Hepatocyte (in vitro differentiated cells): ENCODE measurements at regions not wholly inside any gene's neighbourhood (a gene's known extent, or its start where the extent isn't known, plus 50 kb on each side); places are given as distances from the start of the nearest gene placed in this dataset.
A peak's percentile ranks its signal among the peaks of the same experiment; 100 is the strongest.

Experiments used
- DNase-seq: peaks from one replicate; pipeline ENCODE4 v3.0.0-alpha.2; 2016; ENCODE audit warnings: low spot score
- H2AFZ ChIP-seq: fragments of 200-600 bp; sonication (generic); 2 replicates; pipeline ENCODE4 v1.6.0; 2016; ENCODE audit warnings: antibody characterized with exemption, mild to moderate bottlenecking
- H3K27ac ChIP-seq: fragments of 200-600 bp; sonication (generic); 2 replicates; pipeline ENCODE4 v1.5.1; 2016; ENCODE audit warnings: mild to moderate bottlenecking
- H3K27me3 ChIP-seq: fragments of 200-600 bp; sonication (generic); 2 replicates; pipeline ENCODE4 v1.6.1; 2016
- H3K36me3 ChIP-seq: fragments of 200-600 bp; sonication (generic); replicated peaks from 2 replicates; pipeline ENCODE4 v1.5.1; 2016; ENCODE audit warnings: low read depth; ENCODE audit not compliant: insufficient read depth
- H3K4me1 ChIP-seq: fragments of 200-600 bp; sonication (generic); 2 replicates; pipeline ENCODE4 v1.5.1; 2016; ENCODE audit warnings: mild to moderate bottlenecking, moderate library complexity; ENCODE audit not compliant: insufficient read depth
- H3K4me2 ChIP-seq: fragments of 200-600 bp; sonication (generic); 2 replicates; pipeline ENCODE4 v1.6.0; 2016
- H3K4me3 ChIP-seq: fragments of 200-600 bp; sonication (generic); 2 replicates; pipeline ENCODE4 v1.5.1; 2016; ENCODE audit warnings: mild to moderate bottlenecking
- H3K79me2 ChIP-seq: fragments of 200-600 bp; sonication (generic); 2 replicates; pipeline ENCODE4 v1.6.0; 2017; ENCODE audit warnings: mild to moderate bottlenecking
- H3K9me2 ChIP-seq: fragments of 200-600 bp; sonication (generic); replicated peaks from 2 replicates; pipeline ENCODE4 v1.6.0; 2017; ENCODE audit warnings: mild to moderate bottlenecking; ENCODE audit not compliant: insufficient read depth
- H3K9me3 ChIP-seq: fragments of 200-600 bp; sonication (generic); 2 replicates; pipeline ENCODE4 v1.5.1; 2016; ENCODE audit warnings: low read depth, mild to moderate bottlenecking
- H4K20me1 ChIP-seq: fragments of 200-600 bp; sonication (generic); 2 replicates; pipeline ENCODE4 v1.6.0; 2016; ENCODE audit warnings: mild to moderate bottlenecking; ENCODE audit not compliant: insufficient read depth, poor library complexity, severe bottlenecking
- EZH2 ChIP-seq: fragments of 200-600 bp; sonication (generic); IDR thresholded peaks from 2 replicates; pipeline ENCODE4 v1.6.1; 2016; ENCODE audit warnings: antibody characterized with exemption, mild to moderate bottlenecking, borderline replicate concordance
- EZH2phosphoT487 ChIP-seq: fragments of 200-600 bp; sonication (generic); IDR thresholded peaks from one replicate; pipeline ENCODE4 v1.6.1; 2018; ENCODE audit warnings: antibody characterized with exemption, mild to moderate bottlenecking, low read depth, moderate library complexity; ENCODE audit not compliant: unreplicated experiment, severe bottlenecking
- WGBS: methylation state at CpG from one replicate; pipeline ENCODE4 v1.1.6; 2016; ENCODE audit warnings: low lambda C conversion rate; ENCODE audit errors: missing lambda C conversion rate; 5-methylcytosine and 5-hydroxymethylcytosine counted together
- TF ChIP-seq, protein P1 (sequence below): fragments of 200-600 bp; sonication (generic); IDR thresholded peaks from 2 replicates; pipeline ENCODE4 v1.5.1; 2016; ENCODE audit warnings: antibody characterized with exemption, mild to moderate bottlenecking; ENCODE audit not compliant: poor library complexity

DNA sequence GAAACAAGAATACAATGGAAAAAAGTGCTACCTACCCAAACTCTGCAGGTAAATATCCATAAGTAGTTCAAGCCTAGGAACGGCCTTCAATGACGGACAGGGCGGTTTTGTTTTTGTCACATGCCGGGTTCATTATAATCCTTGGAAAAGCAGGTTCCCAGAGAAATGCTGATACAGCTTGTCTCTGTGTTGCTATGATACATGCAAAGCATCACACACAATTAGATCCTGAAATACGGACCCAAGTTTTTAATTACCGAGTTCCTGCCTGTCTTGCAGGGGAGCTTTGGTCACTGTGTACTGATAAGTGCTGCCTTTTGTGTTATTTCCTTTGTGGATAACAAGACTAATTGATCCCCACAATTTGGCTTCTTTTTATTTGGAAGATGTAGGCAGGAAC is 217.4 kb downstream of the HAPSTR1 start:
- WGBS: 64% methylated on average over 6 of the region's 6 CpGs
- Histone ChIP-seq H3K9me2 (no peaks in the 10 kb centered on the region), H3K4me2 (peak overlapping the region; percentile 52), H2AFZ (no peak overlapping the region), H3K27ac (peak overlapping the region; percentile 64), H3K79me2 (no peaks in the 10 kb centered on the region), H3K9me3 (no peaks in the 10 kb centered on the region), H3K4me1 (peaks cover 11% of the 10 kb centered on the region), H4K20me1 (no peaks in the 10 kb centered on the region), H3K36me3 (no peaks in the 10 kb centered on the region), H3K4me3 (no peak overlapping the region), H3K27me3 (no peaks in the 10 kb centered on the region)
- TF ChIP-seq, protein P1, sequence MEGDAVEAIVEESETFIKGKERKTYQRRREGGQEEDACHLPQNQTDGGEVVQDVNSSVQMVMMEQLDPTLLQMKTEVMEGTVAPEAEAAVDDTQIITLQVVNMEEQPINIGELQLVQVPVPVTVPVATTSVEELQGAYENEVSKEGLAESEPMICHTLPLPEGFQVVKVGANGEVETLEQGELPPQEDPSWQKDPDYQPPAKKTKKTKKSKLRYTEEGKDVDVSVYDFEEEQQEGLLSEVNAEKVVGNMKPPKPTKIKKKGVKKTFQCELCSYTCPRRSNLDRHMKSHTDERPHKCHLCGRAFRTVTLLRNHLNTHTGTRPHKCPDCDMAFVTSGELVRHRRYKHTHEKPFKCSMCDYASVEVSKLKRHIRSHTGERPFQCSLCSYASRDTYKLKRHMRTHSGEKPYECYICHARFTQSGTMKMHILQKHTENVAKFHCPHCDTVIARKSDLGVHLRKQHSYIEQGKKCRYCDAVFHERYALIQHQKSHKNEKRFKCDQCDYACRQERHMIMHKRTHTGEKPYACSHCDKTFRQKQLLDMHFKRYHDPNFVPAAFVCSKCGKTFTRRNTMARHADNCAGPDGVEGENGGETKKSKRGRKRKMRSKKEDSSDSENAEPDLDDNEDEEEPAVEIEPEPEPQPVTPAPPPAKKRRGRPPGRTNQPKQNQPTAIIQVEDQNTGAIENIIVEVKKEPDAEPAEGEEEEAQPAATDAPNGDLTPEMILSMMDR: no peak
- TF ChIP-seq EZH2 (no peak), EZH2phosphoT487 (no peak)
- DNase-seq: peak; percentile 16

DNA sequence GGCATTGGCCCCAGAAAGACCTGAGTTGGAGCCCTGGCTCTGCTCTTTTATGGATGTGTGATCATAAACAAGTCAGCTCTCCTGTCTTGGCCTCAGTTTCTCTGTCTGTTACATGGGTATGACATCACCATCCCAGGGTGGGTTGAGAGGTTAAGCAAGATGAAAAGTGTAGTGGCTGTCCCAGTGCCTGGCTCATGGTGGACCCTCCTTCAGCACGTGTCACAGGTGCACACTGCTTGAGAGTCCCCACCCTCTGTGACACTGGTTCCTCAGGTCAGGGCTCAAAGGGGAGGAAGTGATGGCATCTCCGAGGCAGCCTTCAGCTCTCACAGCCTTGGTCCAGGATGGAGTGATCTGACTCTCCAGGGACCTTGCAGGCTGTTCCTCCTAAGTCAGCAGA is 218.4 kb downstream of the HAPSTR1 start:
- H3K9me3 ChIP-seq: no peaks in the 10 kb centered on the region
- H3K4me1 ChIP-seq: peaks cover 11% of the 10 kb centered on the region
- TF ChIP-seq, protein P1: no peak
- TF ChIP-seq EZH2phosphoT487: no peak
- TF ChIP-seq EZH2: no peak
- H4K20me1 ChIP-seq: no peaks in the 10 kb centered on the region
- DNase-seq: no peak
- H2AFZ ChIP-seq: no peak overlapping the region
- no peaks in the 10 kb centered on the region for H3K9me2 ChIP-seq
- H3K36me3 ChIP-seq: no peaks in the 10 kb centered on the region
- WGBS: 88% methylated on average over 2 of the region's 2 CpGs
- no peaks in the 10 kb centered on the region for H3K79me2 ChIP-seq
- H3K4me3 ChIP-seq: no peak overlapping the region
- no peaks in the 10 kb centered on the region for H3K27me3 ChIP-seq
- no peak overlapping the region for H3K27ac ChIP-seq
- H3K4me2 ChIP-seq: no peak overlapping the region

DNA sequence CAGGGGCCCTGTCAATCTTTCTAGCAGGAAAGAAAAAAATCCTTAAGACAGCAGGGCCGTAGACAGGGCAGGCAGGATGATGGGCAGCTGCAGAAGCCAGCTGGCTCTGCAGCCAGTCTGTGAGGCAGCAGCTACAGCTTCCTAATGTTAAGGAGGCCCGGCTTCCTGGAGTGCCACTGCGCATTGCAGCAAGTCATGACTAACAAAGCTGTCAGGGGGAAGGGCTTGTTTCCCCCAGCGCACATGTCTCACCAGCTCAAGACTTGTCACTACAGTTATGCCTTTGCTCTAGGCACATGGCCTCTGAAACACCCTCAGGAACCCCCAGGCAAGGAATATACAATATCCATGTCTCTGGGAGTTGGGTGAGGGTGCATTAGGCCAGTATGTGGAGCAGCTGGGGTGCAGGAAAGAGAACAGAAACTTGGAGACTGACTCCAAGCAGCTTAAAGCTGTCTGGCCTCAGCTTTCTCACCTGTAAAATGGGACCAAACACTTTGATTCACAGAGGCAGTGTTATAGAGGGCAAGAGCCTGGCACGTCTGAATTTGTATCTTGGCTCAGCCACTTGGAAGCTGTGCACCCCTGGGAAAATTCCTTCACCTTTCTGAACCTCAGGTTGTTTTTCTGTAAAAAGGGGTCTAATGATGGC is 220.0 kb downstream of the HAPSTR1 start:
- H3K9me3 ChIP-seq: no peaks in the 10 kb centered on the region
- WGBS: 48% methylated on average over 5 of the region's 5 CpGs
- peak; percentile 29 for DNase-seq
- no peak overlapping the region for H3K4me2 ChIP-seq
- H3K4me1 ChIP-seq: peaks cover 11% of the 10 kb centered on the region
- no peak overlapping the region for H3K4me3 ChIP-seq
- no peak overlapping the region for H2AFZ ChIP-seq
- no peaks in the 10 kb centered on the region for H3K9me2 ChIP-seq
- H3K36me3 ChIP-seq: no peaks in the 10 kb centered on the region
- no peaks in the 10 kb centered on the region for H3K27me3 ChIP-seq
- no peak for TF ChIP-seq EZH2
- TF ChIP-seq, protein P1: no peak
- TF ChIP-seq EZH2phosphoT487: no peak
- no peak overlapping the region for H3K27ac ChIP-seq
- no peaks in the 10 kb centered on the region for H4K20me1 ChIP-seq
- H3K79me2 ChIP-seq: no peaks in the 10 kb centered on the region

GRCh38 chr16:9316008-9316407 is 224.6 kb downstream of the HAPSTR1 start:
- Histone ChIP-seq H3K4me2 (no peak overlapping the region), H4K20me1 (no peaks in the 10 kb centered on the region), H3K4me1 (no peaks in the 10 kb centered on the region), H3K9me3 (no peaks in the 10 kb centered on the region), H3K9me2 (no peaks in the 10 kb centered on the region), H2AFZ (no peak overlapping the region), H3K4me3 (no peak overlapping the region), H3K27ac (no peak overlapping the region), H3K79me2 (no peaks in the 10 kb centered on the region), H3K36me3 (no peaks in the 10 kb centered on the region), H3K27me3 (no peaks in the 10 kb centered on the region)
- no peak for DNase-seq
- TF ChIP-seq, protein P1: no peak
- TF ChIP-seq EZH2: no peak
- TF ChIP-seq EZH2phosphoT487: no peak
